CD4-positive, alpha-beta memory T cell (primary cell): ENCODE measurements at regions not wholly inside any gene's neighbourhood (a gene's known extent, or its start where the extent isn't known, plus 50 kb on each side); places are given as distances from the start of the nearest gene placed in this dataset.

Experiments used
- CTCF ChIA-PET: fragments of 350-600 bp; sonication (Branson Sonifier 250); formaldehyde crosslinking; loops from one replicate; lab custom pipeline; 2021; ENCODE audit warnings: inconsistent platforms; ENCODE audit not compliant: partially characterized antibody; lab: Charles Lee
- POLR2A ChIA-PET: fragments of 350-600 bp; sonication (Branson Sonifier 250); formaldehyde crosslinking; loops from one replicate; lab custom pipeline; 2021; ENCODE audit not compliant: partially characterized antibody; lab: Charles Lee
- DNase-seq, 5 donors: peaks; one replicate each; pipeline versions ENCODE4 v3.0.0 to v3.0.0-alpha.2; 2020 to 2022; ENCODE audit warnings: mixed read lengths in 1 of 5
- H3K27ac ChIP-seq: one replicate; pipeline ENCODE4 v1.7.0; 2013; ENCODE audit warnings: low read depth, low read length
- H3K27me3 ChIP-seq: 2 replicates; pipeline ENCODE4 v1.7.0; 2013; ENCODE audit warnings: mild to moderate bottlenecking, low read length, moderate library complexity; ENCODE audit not compliant: insufficient read depth
- H3K36me3 ChIP-seq: 2 replicates; pipeline ENCODE4 v1.7.0; 2013; ENCODE audit warnings: mild to moderate bottlenecking, low read length, moderate library complexity; ENCODE audit not compliant: insufficient read depth
- H3K4me1 ChIP-seq: 2 replicates; pipeline ENCODE4 v1.7.0; 2013; ENCODE audit warnings: mild to moderate bottlenecking, low read length, moderate library complexity; ENCODE audit not compliant: insufficient read depth
- H3K4me3 ChIP-seq, 2 donors: one replicate each; pipeline ENCODE4 v1.7.0; 2013; ENCODE audit warnings: low read length in 2 of 2, mild to moderate bottlenecking in 1 of 2
- H3K9me3 ChIP-seq, 2 donors: one replicate each; pipeline ENCODE4 v1.7.0; 2013; ENCODE audit warnings: low read length in 2 of 2, control low read depth in 1 of 2; ENCODE audit not compliant: control insufficient read depth in 1 of 2
- H3K27ac Mint-ChIP-seq, 7 donors: one replicate each; pipeline ENCODE4 v1.8.0; 2020 to 2021; ENCODE audit warnings: mixed read lengths in 7 of 7, mild to moderate bottlenecking in 6 of 7, inconsistent platforms in 3 of 7, moderate library complexity in 3 of 7
- H3K27me3 Mint-ChIP-seq, 2 donors: one replicate each; pipeline ENCODE4 v1.8.0; 2020 to 2021; ENCODE audit warnings: mixed read lengths in 2 of 2
- H3K36me3 Mint-ChIP-seq, 2 donors: one replicate each; pipeline ENCODE4 v1.8.0; 2020 to 2021; ENCODE audit warnings: mixed read lengths in 2 of 2, inconsistent platforms in 1 of 2, mild to moderate bottlenecking in 1 of 2
- H3K4me1 Mint-ChIP-seq, 4 donors: one replicate each; pipeline ENCODE4 v1.8.0; 2020 to 2021; ENCODE audit warnings: mixed read lengths in 4 of 4, mild to moderate bottlenecking in 1 of 4
- H3K4me3 Mint-ChIP-seq, 8 donors: one replicate each; pipeline ENCODE4 v1.8.0; 2020 to 2021; ENCODE audit warnings: mixed read lengths in 8 of 8, mild to moderate bottlenecking in 7 of 8, moderate library complexity in 6 of 8, inconsistent platforms in 3 of 8
- H3K9me3 Mint-ChIP-seq, 8 donors: one replicate each; pipeline ENCODE4 v1.8.0; 2020 to 2021; ENCODE audit warnings: mixed read lengths in 8 of 8, mild to moderate bottlenecking in 5 of 8, inconsistent platforms in 3 of 8, moderate library complexity in 1 of 8
- intact Hi-C: fragments of 100-400 bp; cut with micrococcal nuclease; formaldehyde crosslinking; loops from one replicate; pipeline ENCODE4 v1.15.1; 2023

- Histone ChIP-seq H3K27ac (no peak overlapping the region), H3K36me3 (no peaks in the 10 kb centered on the region), H3K4me1 (no peaks in the 10 kb centered on the region), H3K27me3 (no peaks in the 10 kb centered on the region), H3K4me3 (no peak overlapping the region), H3K9me3 (no peaks in the 10 kb centered on the region)
- intact Hi-C loops = no loop called here
- Mint-ChIP-seq H3K4me1 (peaks cover 0 to 5% (median 2%) of the 10 kb centered on the region in 4 donors), H3K27me3 (no peaks in the 10 kb centered on the region), H3K9me3 (no peaks in the 10 kb centered on the region), H3K36me3 (no peaks in the 10 kb centered on the region), H3K27ac (peak overlapping the region in 1 of 7 donors; percentile 26), H3K4me3 (no peak overlapping the region)
- DNase-seq = no peak
- ChIA-PET CTCF (interaction anchor here (1.6 to 2.7 kb wide), 3 partner anchors 9 to 12 kb away, joined by 4 to 16 read pairs (median 11); no protein-coding TSS in a partner anchor), POLR2A (no interaction called here)
These were observed 187.2 kb downstream of the REEP3 start for GRCh38 chr10:63708421-63708820.

GRCh38 chr10:63710703-63711102, 189.5 kb downstream of the REEP3 start:
- H3K36me3 Mint-ChIP-seq = no peaks in the 10 kb centered on the region
- ChIA-PET POLR2A (no interaction called here), CTCF (interaction anchor here (0.7 to 1.7 kb wide), 4 partner anchors 10 to 553 kb away, joined by 3 to 9 read pairs (median 4); no protein-coding TSS in a partner anchor)
- intact Hi-C loops = no loop called here
- no peaks in the 10 kb centered on the region for H3K27me3 Mint-ChIP-seq
- Histone ChIP-seq H3K4me1 (no peaks in the 10 kb centered on the region), H3K27me3 (no peaks in the 10 kb centered on the region), H3K9me3 (no peaks in the 10 kb centered on the region), H3K4me3 (no peak overlapping the region), H3K36me3 (no peaks in the 10 kb centered on the region), H3K27ac (no peak overlapping the region)
- H3K9me3 Mint-ChIP-seq = no peaks in the 10 kb centered on the region
- H3K4me1 Mint-ChIP-seq = peaks cover 0 to 5% (median 2%) of the 10 kb centered on the region in 4 donors
- no peak overlapping the region for H3K27ac Mint-ChIP-seq
- no peak overlapping the region for H3K4me3 Mint-ChIP-seq
- no peak for DNase-seq

GRCh38 chr10:63711361-63711760, 190.2 kb downstream of the REEP3 start:
- no peaks in the 10 kb centered on the region for H3K9me3 Mint-ChIP-seq
- Histone ChIP-seq H3K9me3 (no peaks in the 10 kb centered on the region), H3K4me1 (no peaks in the 10 kb centered on the region), H3K4me3 (no peak overlapping the region), H3K27ac (no peak overlapping the region), H3K36me3 (no peaks in the 10 kb centered on the region), H3K27me3 (no peaks in the 10 kb centered on the region)
- POLR2A ChIA-PET = no interaction called here
- H3K4me3 Mint-ChIP-seq = no peak overlapping the region
- no peaks in the 10 kb centered on the region for H3K27me3 Mint-ChIP-seq
- intact Hi-C loops = no loop called here
- no peaks in the 10 kb centered on the region for H3K36me3 Mint-ChIP-seq
- CTCF ChIA-PET = interaction anchor here (0.7 to 1.7 kb wide), 4 partner anchors 9 to 554 kb away, joined by 3 to 9 read pairs (median 4); no protein-coding TSS in a partner anchor
- H3K4me1 Mint-ChIP-seq = peaks cover 0 to 5% (median 2%) of the 10 kb centered on the region in 4 donors
- peak overlapping the region in 1 of 7 donors; percentile 5 for H3K27ac Mint-ChIP-seq
- DNase-seq = no peak

GRCh38 chr10:63711867-63712716, 190.9 kb downstream of the REEP3 start:
- no peaks in the 10 kb centered on the region for H3K4me1 ChIP-seq
- H3K36me3 Mint-ChIP-seq = no peaks in the 10 kb centered on the region
- intact Hi-C loops = no loop called here
- no peaks in the 10 kb centered on the region for H3K36me3 ChIP-seq
- peaks cover 0 to 3% (median 2%) of the 10 kb centered on the region in 4 donors for H3K4me1 Mint-ChIP-seq
- H3K4me3 Mint-ChIP-seq = no peak overlapping the region
- ChIA-PET POLR2A (no interaction called here), CTCF (interaction anchor here (1.4 to 1.7 kb wide), 3 partner anchors 9 to 554 kb away, joined by 3 to 9 read pairs (median 4); no protein-coding TSS in a partner anchor)
- no peaks in the 10 kb centered on the region for H3K27me3 ChIP-seq
- H3K9me3 ChIP-seq = no peaks in the 10 kb centered on the region
- H3K27me3 Mint-ChIP-seq = no peaks in the 10 kb centered on the region
- H3K27ac ChIP-seq = no peak overlapping the region
- no peak overlapping the region for H3K4me3 ChIP-seq
- H3K27ac Mint-ChIP-seq = no peak overlapping the region
- H3K9me3 Mint-ChIP-seq = no peaks in the 10 kb centered on the region
- DNase-seq = no peak

- H3K27me3 Mint-ChIP-seq = no peaks in the 10 kb centered on the region
These were observed 191.5 kb downstream of the REEP3 start for GRCh38 chr10:63712717-63713115.

GRCh38 chr10:63713191-63714144, 192.3 kb downstream of the REEP3 start:
- intact Hi-C loops = no loop called here
- no peak overlapping the region for H3K4me3 ChIP-seq
- H3K9me3 ChIP-seq = no peaks in the 10 kb centered on the region
- H3K27me3 Mint-ChIP-seq = no peaks in the 10 kb centered on the region
- no peak overlapping the region for H3K27ac ChIP-seq
- ChIA-PET POLR2A (no interaction called here), CTCF (interaction anchor here (1.6 kb wide), 1 partner anchor 497 kb away, joined by 3 read pairs; no protein-coding TSS in a partner anchor)
- H3K36me3 Mint-ChIP-seq = no peaks in the 10 kb centered on the region
- H3K27ac Mint-ChIP-seq = no peak overlapping the region
- H3K36me3 ChIP-seq = no peaks in the 10 kb centered on the region
- H3K27me3 ChIP-seq = no peaks in the 10 kb centered on the region
- no peak for DNase-seq
- H3K4me3 Mint-ChIP-seq = no peak overlapping the region
- H3K9me3 Mint-ChIP-seq = no peaks in the 10 kb centered on the region
- no peaks in the 10 kb centered on the region for H3K4me1 Mint-ChIP-seq
- no peaks in the 10 kb centered on the region for H3K4me1 ChIP-seq

More at GRCh38 chr10:63712717-63713115, 191.5 kb downstream of the REEP3 start:
- H3K36me3 Mint-ChIP-seq = no peaks in the 10 kb centered on the region
- no peaks in the 10 kb centered on the region for H3K4me1 Mint-ChIP-seq
- H3K27ac Mint-ChIP-seq = no peak overlapping the region
- H3K27ac ChIP-seq = no peak overlapping the region
- H3K9me3 ChIP-seq = no peaks in the 10 kb centered on the region
- H3K4me1 ChIP-seq = no peaks in the 10 kb centered on the region
- no peaks in the 10 kb centered on the region for H3K27me3 ChIP-seq
- no peaks in the 10 kb centered on the region for H3K36me3 ChIP-seq
- H3K4me3 Mint-ChIP-seq = no peak overlapping the region
- no peak for DNase-seq
- no peak overlapping the region for H3K4me3 ChIP-seq
- ChIA-PET CTCF (interaction anchor here (1.6 kb wide), 1 partner anchor 496 kb away, joined by 3 read pairs; no protein-coding TSS in a partner anchor), POLR2A (no interaction called here)
- intact Hi-C loops = no loop called here
- no peaks in the 10 kb centered on the region for H3K9me3 Mint-ChIP-seq
